Effector memory CD8-positive, alpha-beta T cell (primary cell): ENCODE measurements at regions not wholly inside any gene's neighbourhood (a gene's known extent, or its start where the extent isn't known, plus 50 kb on each side); places are given as distances from the start of the nearest gene placed in this dataset.
"Not testable (repeated sequence)": the region's sequence is repeated elsewhere in the genome, so short reads cannot be mapped to it uniquely, and the experiment has no call there.

ENCODE experiments used
- ATAC-seq: fragments of 150-1000 bp; cut with Tn5 transposase; replicated peaks from 2 replicates; pipeline ENCODE4 v1.10.0; 2021; ENCODE audit warnings: mild to moderate bottlenecking, moderate library complexity
- DNase-seq, 3 experiments: peaks; one replicate each; pipeline ENCODE4 v3.0.0; 2021
- H3K27ac Mint-ChIP-seq, 2 donors: one replicate each; pipeline ENCODE4 v1.8.0; 2022; ENCODE audit warnings: mild to moderate bottlenecking in 2 of 2, mixed read lengths in 2 of 2, moderate library complexity in 2 of 2
- H3K27me3 Mint-ChIP-seq, 2 donors: one replicate each; pipeline ENCODE4 v1.8.0; 2022; ENCODE audit warnings: mixed read lengths in 2 of 2
- H3K36me3 Mint-ChIP-seq: one replicate; pipeline ENCODE4 v1.8.0; 2022; ENCODE audit warnings: mild to moderate bottlenecking, moderate library complexity, mixed read lengths; ENCODE audit not compliant: insufficient read depth
- H3K4me1 Mint-ChIP-seq, 2 donors: one replicate each; pipeline ENCODE4 v1.8.0; 2022; ENCODE audit warnings: low read depth in 2 of 2, mixed read lengths in 2 of 2
- H3K4me3 Mint-ChIP-seq, 2 donors: one replicate each; pipeline ENCODE4 v1.8.0; 2022; ENCODE audit warnings: mild to moderate bottlenecking in 2 of 2, mixed read lengths in 2 of 2, moderate library complexity in 2 of 2
- H3K9me3 Mint-ChIP-seq, 2 donors: one replicate each; pipeline ENCODE4 v1.8.0; 2022; ENCODE audit warnings: mixed read lengths in 2 of 2

DNA sequence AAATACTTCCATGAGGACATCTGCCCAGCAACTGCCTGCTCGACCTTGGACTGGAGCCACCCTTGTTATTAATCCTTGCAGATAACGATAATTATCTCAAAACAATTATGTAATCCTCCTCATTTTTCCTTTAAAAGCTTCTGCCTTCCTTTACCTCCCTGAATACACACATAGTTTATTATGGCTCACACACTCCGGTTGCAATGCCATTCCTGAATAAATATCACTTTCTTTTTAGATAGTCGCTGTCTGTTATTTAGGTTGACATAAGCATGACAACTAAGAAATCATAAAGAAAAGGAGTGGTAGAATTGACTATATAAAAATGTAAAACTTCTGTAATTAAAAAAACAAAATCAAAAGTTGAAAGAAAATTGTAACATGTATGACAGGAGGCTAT lies 64.8 kb downstream of the B4GALT7 start:
- not testable (repeated sequence) for H3K27ac Mint-ChIP-seq, ATAC-seq, H3K27me3 Mint-ChIP-seq, DNase-seq, H3K4me3 Mint-ChIP-seq, H3K36me3 Mint-ChIP-seq, H3K9me3 Mint-ChIP-seq
- H3K4me1 Mint-ChIP-seq: peaks cover 4 to 16% of the 10 kb centered on the region in 2 donors

DNA sequence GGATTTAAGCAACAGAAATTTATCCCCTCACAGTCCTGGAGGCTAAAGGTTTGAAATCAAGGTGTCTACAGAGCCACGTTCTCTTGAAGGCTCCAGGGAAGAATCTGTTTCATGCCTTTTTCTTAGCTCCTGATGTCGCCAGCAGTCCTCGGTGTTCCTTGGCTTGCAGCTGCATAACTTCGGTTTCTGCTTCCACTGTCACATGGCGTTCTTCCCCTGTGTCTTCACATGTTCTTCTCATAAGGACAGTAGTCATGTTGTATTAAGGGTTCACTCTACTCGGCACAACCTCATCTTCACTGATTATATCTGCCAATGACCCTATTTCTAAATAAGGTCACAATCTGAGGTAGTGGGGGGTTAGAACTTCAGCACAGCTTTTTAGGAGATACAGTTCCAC lies 65.2 kb downstream of the B4GALT7 start:
- not testable (repeated sequence) for H3K27me3 Mint-ChIP-seq, DNase-seq, H3K36me3 Mint-ChIP-seq, H3K4me3 Mint-ChIP-seq, ATAC-seq, H3K27ac Mint-ChIP-seq, H3K9me3 Mint-ChIP-seq
- H3K4me1 Mint-ChIP-seq: peaks cover 7 to 13% of the 10 kb centered on the region in 2 donors

DNA sequence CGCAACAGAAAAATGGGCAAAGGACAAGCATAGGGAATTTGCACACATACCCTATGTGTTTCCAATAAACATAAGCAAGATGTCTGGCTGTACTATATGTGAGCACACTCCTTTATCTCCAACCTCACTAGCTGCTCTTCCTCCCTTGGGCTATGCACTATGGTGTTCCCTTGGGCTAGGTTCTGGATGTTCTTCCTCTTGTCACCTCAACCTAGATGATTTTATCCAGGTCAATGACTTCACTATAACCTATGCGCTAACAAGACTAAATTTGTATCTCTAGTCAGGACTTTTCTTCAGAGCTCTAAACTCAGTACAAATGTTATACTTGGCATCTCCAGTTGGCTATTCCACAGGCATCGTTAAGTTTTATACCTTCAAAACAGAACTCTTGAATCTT lies 66.0 kb downstream of the B4GALT7 start:
- not testable (repeated sequence) for H3K27ac Mint-ChIP-seq, H3K27me3 Mint-ChIP-seq, H3K4me3 Mint-ChIP-seq, H3K9me3 Mint-ChIP-seq, DNase-seq, ATAC-seq, H3K36me3 Mint-ChIP-seq
- peaks cover 7 to 12% of the 10 kb centered on the region in 2 donors for H3K4me1 Mint-ChIP-seq

DNA sequence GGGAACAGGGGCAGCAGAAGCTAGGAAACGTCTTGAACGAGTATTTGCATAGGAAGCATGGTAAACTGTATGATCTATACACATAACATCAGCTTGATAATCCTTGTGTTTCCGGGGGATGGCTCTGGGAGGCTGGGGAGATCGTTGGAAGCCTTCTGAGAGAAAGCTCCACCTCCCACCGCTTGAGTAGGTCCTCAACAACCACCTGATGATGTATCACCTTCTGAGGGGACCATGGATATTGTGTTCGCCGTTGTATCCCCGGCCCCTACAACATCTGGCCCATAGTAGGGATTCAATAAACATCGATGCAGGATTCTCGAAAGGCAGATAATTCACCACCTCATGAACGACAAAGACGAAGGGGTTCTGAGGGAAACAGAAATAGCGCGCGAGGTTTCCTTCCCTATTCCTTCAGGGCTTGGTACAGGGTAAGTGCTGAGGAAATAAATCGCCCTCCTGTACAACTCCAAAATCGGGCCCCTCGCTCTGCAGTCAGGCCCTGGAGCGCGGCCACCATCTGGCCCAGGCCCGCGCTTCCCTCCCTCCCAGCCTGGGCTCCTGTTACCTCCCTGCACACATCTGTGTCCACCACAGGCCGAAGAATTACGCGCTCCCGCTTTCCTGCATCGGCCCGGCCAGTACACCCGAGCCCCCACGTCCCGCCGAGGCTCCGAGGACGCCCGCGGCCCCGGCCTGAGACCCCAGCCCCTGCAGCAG lies 71.3 kb downstream of the B4GALT7 start:
- not testable (repeated sequence) for H3K27ac Mint-ChIP-seq, ATAC-seq, H3K4me3 Mint-ChIP-seq, DNase-seq, H3K4me1 Mint-ChIP-seq, H3K27me3 Mint-ChIP-seq, H3K36me3 Mint-ChIP-seq, H3K9me3 Mint-ChIP-seq

DNA sequence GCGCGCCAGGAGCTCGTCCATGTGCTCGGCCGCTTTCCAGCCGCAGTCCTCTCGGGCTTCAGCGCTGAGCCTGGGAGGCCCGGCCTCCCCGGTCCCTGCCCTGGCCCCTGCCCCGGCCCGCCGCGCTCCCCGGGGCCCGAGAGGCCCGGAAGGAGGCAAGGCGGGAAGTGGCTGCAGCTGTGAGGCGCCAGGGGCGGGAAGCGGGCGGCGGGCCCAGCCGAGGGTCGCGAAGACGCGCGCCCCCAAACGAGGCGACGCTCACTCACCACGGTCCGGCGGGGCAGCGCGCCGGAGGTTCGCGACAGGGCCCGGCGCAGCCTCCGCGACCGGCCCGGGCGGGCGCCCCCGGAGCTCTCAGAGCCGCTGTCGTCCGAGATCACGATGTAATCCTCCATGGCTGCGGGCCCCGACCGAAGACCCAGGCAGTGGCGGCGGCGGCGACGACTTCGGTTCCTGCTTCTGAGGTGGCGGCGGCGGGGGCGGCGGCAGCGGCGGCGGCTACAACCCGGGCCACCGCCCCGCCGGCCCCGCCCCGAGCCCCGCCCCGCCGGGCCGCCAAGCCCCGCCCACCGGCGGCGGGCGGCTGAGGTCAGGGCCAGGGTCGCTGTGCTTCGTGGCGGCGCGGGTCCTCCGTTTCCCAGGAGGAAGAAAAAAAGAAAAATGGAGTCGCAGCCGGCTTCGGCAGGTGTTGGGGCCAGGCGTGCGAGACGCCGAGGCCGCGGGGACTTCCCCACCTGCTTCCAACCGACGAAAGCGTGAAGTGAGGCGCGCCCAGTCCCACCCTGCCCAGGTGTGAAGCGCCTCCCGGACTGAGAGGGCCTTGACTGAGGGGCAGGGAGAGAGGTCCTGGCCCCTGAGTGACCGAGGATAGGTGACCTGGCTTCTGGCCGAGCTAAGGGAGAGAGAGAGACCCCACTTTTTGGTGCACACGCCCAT lies 72.1 kb downstream of the B4GALT7 start:
- not testable (repeated sequence) for H3K4me1 Mint-ChIP-seq, H3K9me3 Mint-ChIP-seq, H3K27ac Mint-ChIP-seq, H3K36me3 Mint-ChIP-seq, H3K4me3 Mint-ChIP-seq, H3K27me3 Mint-ChIP-seq
- DNase-seq: peak; percentile 57 to 66 (median 61)
- peak; percentile 87 for ATAC-seq
